Vagina (tissue), 2 donors: ENCODE measurements at regions not wholly inside any gene's neighbourhood (a gene's known extent, or its start where the extent isn't known, plus 50 kb on each side); places are given as distances from the start of the nearest gene placed in this dataset.
"Not testable (repeated sequence)": the region's sequence is repeated elsewhere in the genome, so short reads cannot be mapped to it uniquely, and the experiment has no call there.

ENCODE experiments used
- DNase-seq, 2 donors: peaks; one replicate each; pipeline ENCODE4 v3.0.0-alpha.2; 2017; ENCODE audit errors: extremely low spot score in 2 of 2
- H3K27ac ChIP-seq: fragments of 200-600 bp; sonication (generic); one replicate; pipeline ENCODE4 v1.5.1; 2019
- H3K27me3 ChIP-seq: fragments of 200-600 bp; sonication (generic); one replicate; pipeline ENCODE4 v1.5.1; 2019
- H3K36me3 ChIP-seq, 2 donors: fragments of 200-600 bp; sonication (generic); one replicate each; pipeline ENCODE4 v1.5.1; 2017 to 2019
- H3K4me1 ChIP-seq: fragments of 200-600 bp; sonication (generic); one replicate; pipeline ENCODE4 v1.5.1; 2019
- H3K4me3 ChIP-seq, 2 donors: fragments of 200-600 bp; sonication (generic); 1 replicate in 1 of 2; 2 replicates in 1 of 2; pipeline ENCODE4 v1.5.1; 2016 to 2019
- H3K9me3 ChIP-seq: fragments of 200-600 bp; sonication (generic); one replicate; pipeline ENCODE4 v1.5.1; 2019
- CTCF ChIP-seq, 3 experiments: fragments of 450-650 bp in 2 of 3; fragments of 200-600 bp in 1 of 3; sonication (generic) in 1 of 3; IDR thresholded peaks; one replicate each; pipeline ENCODE4 v1.5.1; 2017 to 2019; ENCODE audit warnings: antibody characterized with exemption in 3 of 3, mild to moderate bottlenecking in 2 of 3, moderate library complexity in 2 of 3
- POLR2A ChIP-seq, 2 donors: fragments of 450-650 bp; IDR thresholded peaks; one replicate each; pipeline ENCODE4 v1.6.1; 2017; ENCODE audit warnings: antibody characterized with exemption in 2 of 2, mild to moderate bottlenecking in 2 of 2, moderate library complexity in 2 of 2
- POLR2AphosphoS5 ChIP-seq, 2 donors: sonication (generic); formaldehyde crosslinking; IDR thresholded peaks; one replicate each; pipeline ENCODE4 v1.9.0; 2017; ENCODE audit warnings: antibody characterized with exemption in 2 of 2, mild to moderate bottlenecking in 2 of 2, low read depth in 1 of 2; ENCODE audit not compliant: insufficient read depth in 1 of 2
- intact Hi-C: fragments of 100-400 bp; cut with DNase I; formaldehyde crosslinking; loops from one replicate; pipeline ENCODE4 v1.15.1; 2023

DNA sequence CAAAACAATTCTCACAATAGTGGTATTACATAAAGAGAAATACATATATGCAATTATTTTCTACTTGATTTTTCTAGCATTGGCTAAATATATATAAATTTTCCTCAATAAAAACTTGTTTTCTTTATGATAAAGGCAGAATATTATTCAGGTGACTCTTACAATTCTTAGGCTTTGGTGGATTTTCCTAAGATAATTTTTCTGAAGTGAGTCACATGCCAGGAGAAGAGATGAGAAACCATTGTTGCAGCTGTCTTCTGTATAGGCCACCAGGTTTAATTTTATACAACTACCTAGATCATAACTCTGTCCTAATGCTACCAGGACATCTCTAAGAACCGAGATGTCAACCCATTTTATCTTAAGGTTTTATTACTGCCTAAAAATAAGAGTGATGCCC, 552.4 kb upstream of the CDH2 start:
- H3K4me3 ChIP-seq, result no peak overlapping the region
- no peak for DNase-seq
- no peaks in the 10 kb centered on the region for H3K9me3 ChIP-seq
- H3K36me3 ChIP-seq, result no peaks in the 10 kb centered on the region
- TF ChIP-seq CTCF (IDR thresholded peaks at IDR 0.05) (no peak), POLR2A (IDR thresholded peaks at IDR 0.05) (no peak), POLR2AphosphoS5 (IDR thresholded peaks at IDR 0.05; ENCODE audit: insufficient read depth in 1 of 2, low read depth in 1 of 2) (no peak)
- no peaks in the 10 kb centered on the region for H3K27me3 ChIP-seq
- intact Hi-C loops, result no loop called here
- H3K27ac ChIP-seq, result no peak overlapping the region
- H3K4me1 ChIP-seq, result no peaks in the 10 kb centered on the region

DNA sequence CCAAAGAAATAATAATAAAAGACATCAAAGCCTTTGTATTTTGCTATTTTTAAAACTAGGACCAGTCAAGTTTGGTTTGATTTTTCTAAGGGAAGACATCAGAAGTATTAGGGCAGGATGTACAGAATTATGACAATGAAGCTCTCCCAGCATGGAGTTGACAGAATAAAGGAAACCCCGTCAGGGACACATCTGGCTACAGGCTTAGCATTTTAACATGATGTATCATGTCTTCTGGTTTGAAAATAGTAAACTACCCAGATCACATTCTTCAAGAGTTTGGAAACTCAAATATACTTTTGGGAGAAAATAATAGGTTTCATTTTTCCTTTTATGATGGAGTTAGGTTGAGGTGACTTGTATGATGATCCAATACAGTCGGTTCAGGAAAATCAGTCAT, 552.0 kb upstream of the CDH2 start:
- H3K4me3 ChIP-seq, result no peak overlapping the region
- no peaks in the 10 kb centered on the region for H3K36me3 ChIP-seq
- TF ChIP-seq CTCF (IDR thresholded peaks at IDR 0.05) (no peak), POLR2AphosphoS5 (IDR thresholded peaks at IDR 0.05; ENCODE audit: insufficient read depth in 1 of 2, low read depth in 1 of 2) (no peak), POLR2A (IDR thresholded peaks at IDR 0.05) (no peak)
- H3K27me3 ChIP-seq, result no peaks in the 10 kb centered on the region
- H3K27ac ChIP-seq, result no peak overlapping the region
- no peaks in the 10 kb centered on the region for H3K4me1 ChIP-seq
- intact Hi-C loops, result no loop called here
- H3K9me3 ChIP-seq, result no peaks in the 10 kb centered on the region
- no peak for DNase-seq

DNA sequence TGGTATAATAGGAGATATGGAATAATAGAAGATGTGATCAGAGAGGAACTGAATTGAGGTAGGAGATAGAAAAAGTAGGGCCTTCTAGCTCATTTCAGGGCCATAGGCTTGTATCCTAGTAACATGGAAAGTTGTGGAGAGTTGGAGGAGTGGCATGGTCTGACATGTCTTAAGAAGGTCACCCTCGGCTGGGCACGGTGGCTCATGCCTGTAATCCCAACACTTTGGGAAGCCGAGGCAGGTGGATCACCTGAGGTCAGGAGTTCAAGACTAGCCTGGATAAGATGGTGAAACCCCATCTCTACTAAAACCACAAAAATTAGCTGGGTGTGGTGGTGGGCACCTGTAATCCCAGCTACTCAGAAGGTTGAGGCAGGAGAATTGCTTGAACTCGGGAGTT, 550.3 kb upstream of the CDH2 start:
- intact Hi-C loops, H3K27me3 ChIP-seq, H3K9me3 ChIP-seq, DNase-seq, H3K36me3 ChIP-seq, H3K4me1 ChIP-seq, H3K27ac ChIP-seq, H3K4me3 ChIP-seq: not testable (repeated sequence)

- H3K9me3 ChIP-seq, result no peaks in the 10 kb centered on the region
- H3K27me3 ChIP-seq, result no peaks in the 10 kb centered on the region
- DNase-seq, result no peak
- no peak for TF ChIP-seq POLR2A (IDR thresholded peaks at IDR 0.05)
- no peak for TF ChIP-seq POLR2AphosphoS5 (IDR thresholded peaks at IDR 0.05; ENCODE audit: insufficient read depth in 1 of 2, low read depth in 1 of 2)
- TF ChIP-seq CTCF (IDR thresholded peaks at IDR 0.05), result no peak
- H3K36me3 ChIP-seq, result no peaks in the 10 kb centered on the region
- intact Hi-C loops, result no loop called here
- no peaks in the 10 kb centered on the region for H3K4me1 ChIP-seq
- H3K4me3 ChIP-seq, result no peak overlapping the region
- H3K27ac ChIP-seq, result no peak overlapping the region
These were observed 548.9 kb upstream of the CDH2 start for GRCh38 chr18:28725876-28726275.

- intact Hi-C loops, result no loop called here
- TF ChIP-seq POLR2AphosphoS5 (IDR thresholded peaks at IDR 0.05; ENCODE audit: insufficient read depth in 1 of 2, low read depth in 1 of 2) (no peak), CTCF (IDR thresholded peaks at IDR 0.05) (no peak), POLR2A (IDR thresholded peaks at IDR 0.05) (no peak)
These were observed 546.6 kb upstream of the CDH2 start for GRCh38 chr18:28723506-28723905.

GRCh38 chr18:28718696-28719095, 541.8 kb upstream of the CDH2 start:
- no peak overlapping the region for H3K27ac ChIP-seq
- intact Hi-C loops, result no loop called here

More at GRCh38 chr18:28723506-28723905, 546.6 kb upstream of the CDH2 start:
- H3K9me3 ChIP-seq, result no peaks in the 10 kb centered on the region
- DNase-seq, result no peak
- no peaks in the 10 kb centered on the region for H3K27me3 ChIP-seq
- H3K4me3 ChIP-seq, result no peak overlapping the region
- H3K4me1 ChIP-seq, result no peaks in the 10 kb centered on the region
- no peak overlapping the region for H3K27ac ChIP-seq
- H3K36me3 ChIP-seq, result no peaks in the 10 kb centered on the region

More at GRCh38 chr18:28718696-28719095, 541.8 kb upstream of the CDH2 start:
- no peak for TF ChIP-seq POLR2AphosphoS5 (IDR thresholded peaks at IDR 0.05; ENCODE audit: insufficient read depth in 1 of 2, low read depth in 1 of 2)
- TF ChIP-seq POLR2A (IDR thresholded peaks at IDR 0.05), result no peak
- no peak for TF ChIP-seq CTCF (IDR thresholded peaks at IDR 0.05)
- no peak overlapping the region for H3K4me3 ChIP-seq
- no peaks in the 10 kb centered on the region for H3K27me3 ChIP-seq
- H3K4me1 ChIP-seq, result no peaks in the 10 kb centered on the region
- H3K9me3 ChIP-seq, result no peaks in the 10 kb centered on the region
- DNase-seq, result no peak
- no peaks in the 10 kb centered on the region for H3K36me3 ChIP-seq
